ENCODE measurements at regions not wholly inside any gene's neighbourhood (a gene's known extent, or its start where the extent isn't known, plus 50 kb on each side); places are given as distances from the start of the nearest gene placed in this dataset.

- no peak for DNase-seq
Measured at GRCh38 chr4:20354120-20354519, 102.4 kb downstream of the SLIT2 start.

GRCh38 chr4:20356565-20356964 lies 104.9 kb downstream of the SLIT2 start:
- DNase-seq, result no peak

GRCh38 chr4:20358110-20358509 lies 106.4 kb downstream of the SLIT2 start:
- DNase-seq, result no peak

GRCh38 chr4:20359692-20360091 lies 108.0 kb downstream of the SLIT2 start:
- DNase-seq, result no peak

- no peak for DNase-seq
Measured at GRCh38 chr4:20362148-20362547, 110.4 kb downstream of the SLIT2 start.

- no peak for DNase-seq
Measured at GRCh38 chr4:20364969-20365368, 113.3 kb downstream of the SLIT2 start.

GRCh38 chr4:20367446-20367845 lies 115.7 kb downstream of the SLIT2 start:
- no peak for DNase-seq

- no peak for DNase-seq
Measured at GRCh38 chr4:20368926-20369325, 117.2 kb downstream of the SLIT2 start.

- no peak for DNase-seq
Measured at GRCh38 chr4:20370274-20370673, 118.6 kb downstream of the SLIT2 start.

GRCh38 chr4:20376070-20376469 lies 124.4 kb downstream of the SLIT2 start:
- DNase-seq, result no peak

- DNase-seq, result no peak
Measured at GRCh38 chr4:20378181-20378580, 126.5 kb downstream of the SLIT2 start.

GRCh38 chr4:20381005-20381404 lies 129.3 kb downstream of the SLIT2 start:
- no peak for DNase-seq

- DNase-seq, result no peak
Measured at GRCh38 chr4:20383283-20383682, 131.6 kb downstream of the SLIT2 start.

- DNase-seq, result no peak
Measured at GRCh38 chr4:20383969-20384368, 132.3 kb downstream of the SLIT2 start.

- DNase-seq, result no peak
Measured at GRCh38 chr4:20384456-20384855, 132.8 kb downstream of the SLIT2 start.

- DNase-seq, result no peak
Measured at GRCh38 chr4:20386001-20386740, 134.5 kb downstream of the SLIT2 start.

- no peak for DNase-seq
Measured at GRCh38 chr4:20386906-20387305, 135.2 kb downstream of the SLIT2 start.

GRCh38 chr4:20391198-20391597 lies 139.5 kb downstream of the SLIT2 start:
- no peak for DNase-seq

- DNase-seq, result no peak
Measured at GRCh38 chr4:20391912-20392311, 140.2 kb downstream of the SLIT2 start.

GRCh38 chr4:20393486-20394100 lies 141.9 kb downstream of the SLIT2 start:
- no peak for DNase-seq

- no peak for DNase-seq
Measured at GRCh38 chr4:20394512-20394911, 142.8 kb downstream of the SLIT2 start.

- peak; percentile 5 for DNase-seq
Measured at GRCh38 chr4:20395160-20395773, 143.6 kb downstream of the SLIT2 start.

GRCh38 chr4:20403290-20403689 lies 151.6 kb downstream of the SLIT2 start:
- DNase-seq, result no peak

GRCh38 chr4:20403846-20404245 lies 152.1 kb downstream of the SLIT2 start:
- no peak for DNase-seq
